ENCODE measurements at regions not wholly inside any gene's neighbourhood (a gene's known extent, or its start where the extent isn't known, plus 50 kb on each side); places are given as distances from the start of the nearest gene placed in this dataset.

- Histone ChIP-seq H3K79me2 (ENCODE audit: control insufficient read depth, insufficient read depth, low read length, unreplicated experiment) (no peaks in the 10 kb centered on the region), H3K4me1 (ENCODE audit: control insufficient read depth, insufficient read depth, low read length, unreplicated experiment) (no peaks in the 10 kb centered on the region), H3K27me3 (ENCODE audit: insufficient read depth, low read length) (no peaks in the 10 kb centered on the region), H3K27ac (ENCODE audit: low read depth, low read length) (no peak overlapping the region), H3K4me3 (ENCODE audit: low read depth, low read length) (no peak overlapping the region), H2AFZ (ENCODE audit: low read length, unreplicated experiment) (no peak overlapping the region), H3K36me3 (ENCODE audit: insufficient read depth, low read length) (no peaks in the 10 kb centered on the region)
Measured at GRCh38 chr2:153145470-153145978, 333.0 kb downstream of the RPRM start.

GRCh38 chr2:153143540-153143939, 335.0 kb downstream of the RPRM start:
- H2AFZ ChIP-seq (ENCODE audit: low read length, unreplicated experiment) = no peak overlapping the region
- H3K27me3 ChIP-seq (ENCODE audit: insufficient read depth, low read length) = no peaks in the 10 kb centered on the region
- H3K4me3 ChIP-seq (ENCODE audit: low read depth, low read length) = no peak overlapping the region
- no peaks in the 10 kb centered on the region for H3K4me1 ChIP-seq (ENCODE audit: control insufficient read depth, insufficient read depth, low read length, unreplicated experiment)
- no peaks in the 10 kb centered on the region for H3K36me3 ChIP-seq (ENCODE audit: insufficient read depth, low read length)
- H3K27ac ChIP-seq (ENCODE audit: low read depth, low read length) = no peak overlapping the region
- H3K79me2 ChIP-seq (ENCODE audit: control insufficient read depth, insufficient read depth, low read length, unreplicated experiment) = no peaks in the 10 kb centered on the region

- H3K4me3 ChIP-seq (ENCODE audit: low read depth, low read length) = no peak overlapping the region
- no peak overlapping the region for H2AFZ ChIP-seq (ENCODE audit: low read length, unreplicated experiment)
- H3K27ac ChIP-seq (ENCODE audit: low read depth, low read length) = no peak overlapping the region
- H3K79me2 ChIP-seq (ENCODE audit: control insufficient read depth, insufficient read depth, low read length, unreplicated experiment) = no peaks in the 10 kb centered on the region
- no peaks in the 10 kb centered on the region for H3K4me1 ChIP-seq (ENCODE audit: control insufficient read depth, insufficient read depth, low read length, unreplicated experiment)
- H3K36me3 ChIP-seq (ENCODE audit: insufficient read depth, low read length) = no peaks in the 10 kb centered on the region
- H3K27me3 ChIP-seq (ENCODE audit: insufficient read depth, low read length) = no peaks in the 10 kb centered on the region
Measured at GRCh38 chr2:153140498-153140897, 338.1 kb downstream of the RPRM start.

- Histone ChIP-seq H2AFZ (ENCODE audit: low read length, unreplicated experiment) (no peak overlapping the region), H3K27ac (ENCODE audit: low read depth, low read length) (no peak overlapping the region)
Measured at GRCh38 chr2:153138651-153139375, 339.7 kb downstream of the RPRM start.

GRCh38 chr2:153136216-153136615, 342.3 kb downstream of the RPRM start:
- no peaks in the 10 kb centered on the region for H3K79me2 ChIP-seq (ENCODE audit: control insufficient read depth, insufficient read depth, low read length, unreplicated experiment)
- no peak overlapping the region for H3K4me3 ChIP-seq (ENCODE audit: low read depth, low read length)
- H3K4me1 ChIP-seq (ENCODE audit: control insufficient read depth, insufficient read depth, low read length, unreplicated experiment) = no peaks in the 10 kb centered on the region
- H3K27ac ChIP-seq (ENCODE audit: low read depth, low read length) = no peak overlapping the region
- no peaks in the 10 kb centered on the region for H3K36me3 ChIP-seq (ENCODE audit: insufficient read depth, low read length)
- no peak overlapping the region for H2AFZ ChIP-seq (ENCODE audit: low read length, unreplicated experiment)
- no peaks in the 10 kb centered on the region for H3K27me3 ChIP-seq (ENCODE audit: insufficient read depth, low read length)

More at GRCh38 chr2:153138651-153139375, 339.7 kb downstream of the RPRM start:
- no peak overlapping the region for H3K4me3 ChIP-seq (ENCODE audit: low read depth, low read length)
- no peaks in the 10 kb centered on the region for H3K79me2 ChIP-seq (ENCODE audit: control insufficient read depth, insufficient read depth, low read length, unreplicated experiment)
- no peaks in the 10 kb centered on the region for H3K4me1 ChIP-seq (ENCODE audit: control insufficient read depth, insufficient read depth, low read length, unreplicated experiment)
- no peaks in the 10 kb centered on the region for H3K36me3 ChIP-seq (ENCODE audit: insufficient read depth, low read length)
- H3K27me3 ChIP-seq (ENCODE audit: insufficient read depth, low read length) = no peaks in the 10 kb centered on the region

- Histone ChIP-seq H3K4me1 (ENCODE audit: control insufficient read depth, insufficient read depth, low read length, unreplicated experiment) (no peaks in the 10 kb centered on the region), H3K27me3 (ENCODE audit: insufficient read depth, low read length) (no peaks in the 10 kb centered on the region), H3K4me3 (ENCODE audit: low read depth, low read length) (no peak overlapping the region), H2AFZ (ENCODE audit: low read length, unreplicated experiment) (no peak overlapping the region), H3K36me3 (ENCODE audit: insufficient read depth, low read length) (no peaks in the 10 kb centered on the region), H3K79me2 (ENCODE audit: control insufficient read depth, insufficient read depth, low read length, unreplicated experiment) (no peaks in the 10 kb centered on the region), H3K27ac (ENCODE audit: low read depth, low read length) (no peak overlapping the region)
Measured at GRCh38 chr2:153134725-153135124, 343.8 kb downstream of the RPRM start.

- Histone ChIP-seq H3K27me3 (ENCODE audit: insufficient read depth, low read length) (no peaks in the 10 kb centered on the region), H3K36me3 (ENCODE audit: insufficient read depth, low read length) (no peaks in the 10 kb centered on the region), H3K4me3 (ENCODE audit: low read depth, low read length) (no peak overlapping the region), H2AFZ (ENCODE audit: low read length, unreplicated experiment) (no peak overlapping the region), H3K4me1 (ENCODE audit: control insufficient read depth, insufficient read depth, low read length, unreplicated experiment) (no peaks in the 10 kb centered on the region), H3K79me2 (ENCODE audit: control insufficient read depth, insufficient read depth, low read length, unreplicated experiment) (no peaks in the 10 kb centered on the region), H3K27ac (ENCODE audit: low read depth, low read length) (no peak overlapping the region)
Measured at GRCh38 chr2:153133716-153134115, 344.8 kb downstream of the RPRM start.

GRCh38 chr2:153132418-153132817, 346.1 kb downstream of the RPRM start:
- Histone ChIP-seq H3K4me1 (ENCODE audit: control insufficient read depth, insufficient read depth, low read length, unreplicated experiment) (no peaks in the 10 kb centered on the region), H3K4me3 (ENCODE audit: low read depth, low read length) (no peak overlapping the region)

GRCh38 chr2:153115141-153115540, 363.4 kb downstream of the RPRM start:
- H3K36me3 ChIP-seq (ENCODE audit: insufficient read depth, low read length) = no peaks in the 10 kb centered on the region
- no peak overlapping the region for H3K27ac ChIP-seq (ENCODE audit: low read depth, low read length)
- no peaks in the 10 kb centered on the region for H3K79me2 ChIP-seq (ENCODE audit: control insufficient read depth, insufficient read depth, low read length, unreplicated experiment)
- no peak overlapping the region for H3K4me3 ChIP-seq (ENCODE audit: low read depth, low read length)
- H3K27me3 ChIP-seq (ENCODE audit: insufficient read depth, low read length) = peaks cover 4% of the 10 kb centered on the region; the same call in 1 of the 2 replicates
- no peaks in the 10 kb centered on the region for H3K4me1 ChIP-seq (ENCODE audit: control insufficient read depth, insufficient read depth, low read length, unreplicated experiment)
- no peak overlapping the region for H2AFZ ChIP-seq (ENCODE audit: low read length, unreplicated experiment)

More at GRCh38 chr2:153132418-153132817, 346.1 kb downstream of the RPRM start:
- no peak overlapping the region for H2AFZ ChIP-seq (ENCODE audit: low read length, unreplicated experiment)
- H3K27me3 ChIP-seq (ENCODE audit: insufficient read depth, low read length) = no peaks in the 10 kb centered on the region
- no peaks in the 10 kb centered on the region for H3K36me3 ChIP-seq (ENCODE audit: insufficient read depth, low read length)
- no peaks in the 10 kb centered on the region for H3K79me2 ChIP-seq (ENCODE audit: control insufficient read depth, insufficient read depth, low read length, unreplicated experiment)
- no peak overlapping the region for H3K27ac ChIP-seq (ENCODE audit: low read depth, low read length)

- Histone ChIP-seq H3K4me1 (ENCODE audit: control insufficient read depth, insufficient read depth, low read length, unreplicated experiment) (peaks cover 6% of the 10 kb centered on the region), H2AFZ (ENCODE audit: low read length, unreplicated experiment) (no peak overlapping the region), H3K4me3 (ENCODE audit: low read depth, low read length) (no peak overlapping the region), H3K27ac (ENCODE audit: low read depth, low read length) (no peak overlapping the region), H3K79me2 (ENCODE audit: control insufficient read depth, insufficient read depth, low read length, unreplicated experiment) (no peaks in the 10 kb centered on the region), H3K36me3 (ENCODE audit: insufficient read depth, low read length) (no peaks in the 10 kb centered on the region), H3K27me3 (ENCODE audit: insufficient read depth, low read length) (peaks cover 4% of the 10 kb centered on the region; the same call in 1 of the 2 replicates)
Measured at GRCh38 chr2:153110486-153110885, 368.1 kb downstream of the RPRM start.

- Histone ChIP-seq H3K4me1 (ENCODE audit: control insufficient read depth, insufficient read depth, low read length, unreplicated experiment) (peaks cover 6% of the 10 kb centered on the region), H3K4me3 (ENCODE audit: low read depth, low read length) (no peak overlapping the region), H2AFZ (ENCODE audit: low read length, unreplicated experiment) (no peak overlapping the region), H3K27ac (ENCODE audit: low read depth, low read length) (no peak overlapping the region), H3K27me3 (ENCODE audit: insufficient read depth, low read length) (peaks cover 4% of the 10 kb centered on the region; the same call in 1 of the 2 replicates), H3K36me3 (ENCODE audit: insufficient read depth, low read length) (no peaks in the 10 kb centered on the region), H3K79me2 (ENCODE audit: control insufficient read depth, insufficient read depth, low read length, unreplicated experiment) (no peaks in the 10 kb centered on the region)
Measured at GRCh38 chr2:153109793-153110192, 368.8 kb downstream of the RPRM start.
